HFF-Myc (cell line): ENCODE measurements at regions not wholly inside any gene's neighbourhood (a gene's known extent, or its start where the extent isn't known, plus 50 kb on each side); places are given as distances from the start of the nearest gene placed in this dataset.

Source experiments
- DNase-seq: peaks from one replicate; pipeline ENCODE4 v3.0.0-alpha.2; 2011; ENCODE audit warnings: low read depth; ENCODE audit errors: extremely low read depth
- H3K4me3 ChIP-seq: replicated peaks from 2 replicates; pipeline ENCODE4 v1.5.1; 2011; ENCODE audit warnings: low read depth, mild to moderate bottlenecking, control low read depth, low read length
- TF ChIP-seq, protein P1 (sequence below): IDR thresholded peaks from 2 replicates; pipeline ENCODE4 v1.5.1; 2012; ENCODE audit warnings: mild to moderate bottlenecking, low read depth, low read length, control low read depth; ENCODE audit errors: missing control alignments

DNA sequence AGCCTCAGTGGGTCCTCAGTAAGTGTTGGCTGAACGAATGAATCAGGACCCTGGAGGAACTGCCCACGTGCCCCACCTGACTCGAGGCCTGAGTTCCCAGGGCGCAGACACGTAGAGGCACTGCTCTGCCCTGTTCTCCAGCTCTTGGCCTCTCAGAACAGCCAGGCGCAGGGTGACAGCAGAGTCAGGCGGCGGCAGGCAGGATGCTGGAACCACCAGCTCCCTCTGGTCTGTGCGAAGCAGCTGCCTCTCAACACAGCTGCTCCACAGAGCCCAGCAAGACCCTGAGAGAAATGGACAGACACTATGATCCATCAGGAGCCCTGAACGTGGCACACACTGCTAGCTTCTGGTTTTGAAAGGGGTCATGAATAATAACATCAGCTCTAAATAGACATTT lies 53.1 kb upstream of the BCO1 start:
- H3K4me3 ChIP-seq, result no peak overlapping the region
- DNase-seq, result no peak
- TF ChIP-seq, protein P1, sequence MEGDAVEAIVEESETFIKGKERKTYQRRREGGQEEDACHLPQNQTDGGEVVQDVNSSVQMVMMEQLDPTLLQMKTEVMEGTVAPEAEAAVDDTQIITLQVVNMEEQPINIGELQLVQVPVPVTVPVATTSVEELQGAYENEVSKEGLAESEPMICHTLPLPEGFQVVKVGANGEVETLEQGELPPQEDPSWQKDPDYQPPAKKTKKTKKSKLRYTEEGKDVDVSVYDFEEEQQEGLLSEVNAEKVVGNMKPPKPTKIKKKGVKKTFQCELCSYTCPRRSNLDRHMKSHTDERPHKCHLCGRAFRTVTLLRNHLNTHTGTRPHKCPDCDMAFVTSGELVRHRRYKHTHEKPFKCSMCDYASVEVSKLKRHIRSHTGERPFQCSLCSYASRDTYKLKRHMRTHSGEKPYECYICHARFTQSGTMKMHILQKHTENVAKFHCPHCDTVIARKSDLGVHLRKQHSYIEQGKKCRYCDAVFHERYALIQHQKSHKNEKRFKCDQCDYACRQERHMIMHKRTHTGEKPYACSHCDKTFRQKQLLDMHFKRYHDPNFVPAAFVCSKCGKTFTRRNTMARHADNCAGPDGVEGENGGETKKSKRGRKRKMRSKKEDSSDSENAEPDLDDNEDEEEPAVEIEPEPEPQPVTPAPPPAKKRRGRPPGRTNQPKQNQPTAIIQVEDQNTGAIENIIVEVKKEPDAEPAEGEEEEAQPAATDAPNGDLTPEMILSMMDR, result no peak

DNA sequence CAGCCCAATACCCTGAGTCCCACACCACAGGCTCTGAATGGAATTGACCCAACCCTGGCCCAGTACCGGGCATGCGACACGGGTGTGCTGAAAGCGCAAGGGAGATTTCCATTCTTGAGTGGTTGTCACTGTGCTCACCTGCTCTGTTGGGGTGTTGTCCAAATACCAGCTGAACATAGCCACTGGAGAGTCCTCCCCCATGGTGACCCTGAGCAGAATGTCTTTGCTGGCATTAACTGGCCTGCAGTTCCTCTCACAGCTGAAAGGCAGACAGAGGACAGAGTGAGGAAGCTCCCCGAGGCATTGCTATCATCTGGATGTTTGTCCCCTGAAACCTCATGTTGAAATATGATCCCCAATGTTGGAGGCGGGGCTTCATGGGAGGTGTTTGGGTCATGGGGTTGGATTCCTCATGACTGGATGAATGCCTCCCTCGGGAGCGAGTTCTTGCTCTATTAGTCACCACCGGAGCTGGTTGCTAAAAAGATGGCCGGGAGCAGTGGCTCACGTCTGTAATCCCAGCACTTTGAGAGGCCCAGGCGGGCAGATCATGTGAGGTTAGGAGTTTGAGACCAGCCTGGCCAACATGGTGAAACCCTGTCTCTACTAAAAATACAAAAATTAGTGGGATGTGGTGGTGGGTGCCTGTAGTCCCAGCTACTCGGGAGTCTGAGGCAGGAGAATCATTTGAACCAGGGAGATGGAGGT lies 57.3 kb upstream of the BCO1 start:
- TF ChIP-seq, protein P1, result no peak
- H3K4me3 ChIP-seq, result peak overlapping the region; percentile 14
- DNase-seq, result peak; percentile 96

DNA sequence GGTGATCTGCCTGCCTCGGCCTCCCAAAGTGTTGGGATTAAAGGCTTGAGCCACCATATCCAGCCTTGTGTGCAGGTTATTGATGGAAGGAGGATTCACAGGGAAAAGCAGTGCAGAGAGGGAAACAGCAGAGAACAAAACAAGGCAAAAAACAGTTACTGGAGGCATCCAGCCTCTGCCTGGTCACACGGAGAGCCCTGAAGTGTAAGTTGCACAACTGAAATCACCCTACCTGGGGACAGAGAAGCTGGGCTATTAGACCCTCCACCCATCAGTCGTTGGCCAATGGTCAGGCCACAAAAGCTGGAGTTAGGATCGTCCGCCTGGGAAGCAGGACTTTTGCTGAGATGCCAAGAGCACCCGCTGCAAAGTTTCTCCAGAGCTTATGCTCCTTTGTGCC lies 57.9 kb upstream of the BCO1 start:
- peak overlapping the region; percentile 14 for H3K4me3 ChIP-seq
- DNase-seq, result no peak
- TF ChIP-seq, protein P1, result no peak

DNA sequence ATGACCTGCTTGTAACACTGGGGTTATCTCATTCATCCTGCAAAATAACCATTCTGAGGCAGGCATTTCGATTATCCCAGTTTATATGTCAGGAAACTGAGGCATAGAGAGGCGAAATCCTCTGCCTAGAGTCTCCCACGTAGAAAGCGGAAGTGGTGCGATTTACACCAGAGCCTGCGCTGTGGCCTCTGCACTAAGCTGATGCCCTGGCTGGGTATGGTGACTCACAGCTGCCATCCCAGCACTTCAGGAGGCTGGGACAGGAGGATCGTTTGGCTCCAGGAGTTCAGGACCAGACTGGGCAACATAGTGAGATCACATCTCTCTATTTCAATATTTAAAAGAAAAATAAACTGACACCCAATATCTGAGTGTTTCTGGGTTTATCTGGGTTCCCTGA lies 59.3 kb upstream of the BCO1 start:
- no peak for DNase-seq
- H3K4me3 ChIP-seq, result no peak overlapping the region
- TF ChIP-seq, protein P1, result no peak

DNA sequence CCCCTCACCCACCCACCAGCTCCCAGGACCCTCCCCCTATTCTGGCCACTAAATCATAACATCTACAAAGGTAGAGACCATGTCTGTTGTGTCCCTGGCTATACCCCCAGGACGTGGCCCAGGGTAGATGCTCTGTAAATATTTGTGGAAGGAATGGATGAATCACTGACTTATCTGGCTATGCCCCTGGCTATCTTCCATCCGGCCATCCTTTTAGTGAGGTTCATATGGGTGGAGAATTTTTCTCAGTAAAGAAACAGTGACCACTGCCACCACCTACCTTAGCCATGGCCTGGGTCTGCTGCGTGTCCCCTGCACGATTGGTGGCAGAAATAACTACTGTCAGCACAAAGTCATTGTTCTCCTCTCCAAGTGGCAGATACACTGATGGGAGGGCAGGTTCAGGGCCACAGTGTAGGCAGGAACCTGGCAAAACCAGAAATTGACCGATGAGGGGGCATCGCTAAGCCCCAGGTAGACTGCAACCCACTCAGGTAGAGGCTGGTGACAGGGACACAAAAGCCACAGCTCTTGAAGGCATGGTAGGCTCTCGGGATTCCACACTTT lies 63.1 kb upstream of the BCO1 start:
- H3K4me3 ChIP-seq, result no peak overlapping the region
- TF ChIP-seq, protein P1, result no peak
- DNase-seq, result peak; percentile 33

DNA sequence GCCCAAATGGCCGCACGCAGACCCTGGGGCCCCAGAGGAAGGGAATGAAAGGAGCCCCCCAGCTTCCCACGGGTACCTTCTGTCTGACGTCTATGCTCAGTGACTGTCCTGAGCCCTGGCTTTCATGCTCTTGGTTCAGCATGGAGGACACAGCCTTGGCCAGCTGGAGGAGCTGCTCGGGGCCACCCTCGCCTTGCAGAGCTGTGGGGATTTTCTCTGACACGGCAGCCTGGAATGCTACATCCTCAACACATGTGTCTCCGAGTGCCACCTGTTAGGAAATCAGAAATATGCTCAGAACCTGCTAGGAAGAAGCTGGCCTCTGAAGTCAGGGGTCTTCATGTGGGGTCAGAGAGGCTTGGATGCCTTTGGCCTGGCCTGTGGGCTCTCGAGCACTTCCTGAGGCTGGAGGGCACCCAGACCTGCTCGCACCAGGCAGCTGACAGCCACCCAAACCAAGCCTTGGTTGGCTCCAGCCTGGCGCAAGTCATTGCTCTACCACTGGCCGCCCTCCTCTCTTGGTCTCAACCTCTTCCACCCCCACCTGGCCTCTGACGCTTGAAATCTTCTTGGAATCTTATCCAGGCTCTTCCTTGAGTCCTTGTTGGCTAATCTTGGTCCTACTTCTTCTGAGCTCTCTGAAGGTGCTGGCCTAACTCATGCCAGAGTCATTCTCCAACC lies 63.7 kb upstream of the BCO1 start:
- no peak overlapping the region for H3K4me3 ChIP-seq
- TF ChIP-seq, protein P1, result no peak
- DNase-seq, result peak; percentile 27
